ENCODE measurements at regions not wholly inside any gene's neighbourhood (a gene's known extent, or its start where the extent isn't known, plus 50 kb on each side); places are given as distances from the start of the nearest gene placed in this dataset.

GRCh38 chrX:134747006-134747405, 50.0 kb downstream of the PABIR2 start:
- no peak for DNase-seq

GRCh38 chrX:134746410-134746785, 50.6 kb downstream of the PABIR2 start:
- no peak for DNase-seq

GRCh38 chrX:134745636-134746409, 51.2 kb downstream of the PABIR2 start:
- no peak for DNase-seq

GRCh38 chrX:134743091-134743490, 53.9 kb downstream of the PABIR2 start:
- no peak for DNase-seq

GRCh38 chrX:134742573-134742972, 54.4 kb downstream of the PABIR2 start:
- DNase-seq = no peak

- DNase-seq = no peak
These were observed 55.3 kb downstream of the PABIR2 start for GRCh38 chrX:134741746-134742145.

- no peak for DNase-seq
These were observed 57.8 kb downstream of the PABIR2 start for GRCh38 chrX:134738986-134739740.

GRCh38 chrX:134738445-134738844, 58.6 kb downstream of the PABIR2 start:
- no peak for DNase-seq

GRCh38 chrX:134737721-134738369, 59.2 kb downstream of the PABIR2 start:
- no peak for DNase-seq

- no peak for DNase-seq
These were observed 59.9 kb downstream of the PABIR2 start for GRCh38 chrX:134737061-134737460.

- DNase-seq = no peak
These were observed 60.6 kb downstream of the PABIR2 start for GRCh38 chrX:134736356-134736755.

GRCh38 chrX:134735015-134735414, 62.0 kb downstream of the PABIR2 start:
- DNase-seq = no peak

- no peak for DNase-seq
These were observed 62.5 kb downstream of the PABIR2 start for GRCh38 chrX:134734466-134734952.

GRCh38 chrX:134733591-134733990, 63.4 kb downstream of the PABIR2 start:
- no peak for DNase-seq

GRCh38 chrX:134732676-134733075, 64.3 kb downstream of the PABIR2 start:
- DNase-seq = no peak

GRCh38 chrX:134732152-134732551, 64.9 kb downstream of the PABIR2 start:
- DNase-seq = no peak

GRCh38 chrX:134727363-134727762, 69.1 kb upstream of the PLAC1 start:
- DNase-seq = no peak

- no peak for DNase-seq
These were observed 66.9 kb upstream of the PLAC1 start for GRCh38 chrX:134725103-134725690.

- DNase-seq = no peak
These were observed 63.7 kb upstream of the PLAC1 start for GRCh38 chrX:134721766-134722532.

GRCh38 chrX:134718966-134719317, 60.7 kb upstream of the PLAC1 start:
- DNase-seq = peak; percentile 9

GRCh38 chrX:134718105-134718965, 60.1 kb upstream of the PLAC1 start:
- no peak for DNase-seq

- DNase-seq = no peak
These were observed 59.4 kb upstream of the PLAC1 start for GRCh38 chrX:134717698-134718097.

All from stimulated activated CD4-positive, alpha-beta T cell treated with anti-CD3 and anti-CD28 coated beads, Interleukin-4, amount 100 ng/mL, for 24 hours (primary cell).